H9 (cell line): ENCODE measurements at regions not wholly inside any gene's neighbourhood (a gene's known extent, or its start where the extent isn't known, plus 50 kb on each side); places are given as distances from the start of the nearest gene placed in this dataset.

ENCODE experiments used
- DNase-seq: peaks from one replicate; pipeline ENCODE4 v3.0.0-alpha.2; 2017
- H2AFZ ChIP-seq: one replicate; pipeline ENCODE4 v1.6.1; 2013; ENCODE audit warnings: mild to moderate bottlenecking, low read length, control low read depth, moderate library complexity
- H2AK5ac ChIP-seq: 2 replicates; pipeline ENCODE4 v1.6.1; 2013; ENCODE audit warnings: low read length, control low read depth, mixed read lengths; ENCODE audit not compliant: insufficient read length
- H2BK120ac ChIP-seq: one replicate; pipeline ENCODE4 v1.6.1; 2013; ENCODE audit warnings: low read depth, mild to moderate bottlenecking, low read length, control low read depth, inconsistent platforms; ENCODE audit not compliant: poor library complexity, severe bottlenecking
- H2BK12ac ChIP-seq: 2 replicates; pipeline ENCODE4 v1.6.1; 2013; ENCODE audit warnings: low read length, control low read depth, mixed read lengths, low read depth; ENCODE audit not compliant: insufficient read length
- H2BK15ac ChIP-seq: 2 replicates; pipeline ENCODE4 v1.6.1; 2013; ENCODE audit warnings: low read depth, low read length, control low read depth
- H2BK20ac ChIP-seq: one replicate; pipeline ENCODE4 v1.6.1; 2013; ENCODE audit warnings: low read depth, mild to moderate bottlenecking, low read length, control low read depth, inconsistent platforms; ENCODE audit not compliant: poor library complexity, severe bottlenecking
- H2BK5ac ChIP-seq: 2 replicates; pipeline ENCODE4 v1.6.1; 2013; ENCODE audit warnings: low read length, control low read depth, mixed read lengths; ENCODE audit not compliant: insufficient read length
- H3K14ac ChIP-seq: 2 replicates; pipeline ENCODE4 v1.6.1; 2013; ENCODE audit warnings: low read length, control low read depth; ENCODE audit not compliant: insufficient read depth
- H3K18ac ChIP-seq: 2 replicates; pipeline ENCODE4 v1.6.1; 2013; ENCODE audit warnings: low read depth, mild to moderate bottlenecking, mixed read lengths, low read length, control low read depth; ENCODE audit not compliant: insufficient read length
- H3K23ac ChIP-seq: 2 replicates; pipeline ENCODE4 v1.6.1; 2013; ENCODE audit warnings: low read length, control low read depth, mixed read lengths, low read depth; ENCODE audit not compliant: insufficient read length
- H3K23me2 ChIP-seq: 2 replicates; pipeline ENCODE4 v1.6.1; 2013; ENCODE audit warnings: low read depth, mild to moderate bottlenecking, mixed read lengths, low read length, control low read depth; ENCODE audit not compliant: insufficient read length, poor library complexity, severe bottlenecking
- H3K27ac ChIP-seq: 2 replicates; pipeline ENCODE4 v1.5.1; 2013; ENCODE audit warnings: low read length, control low read depth, mixed read lengths, low read depth; ENCODE audit not compliant: insufficient read length
- H3K27me3 ChIP-seq: 2 replicates; pipeline ENCODE4 v1.6.1; 2013; ENCODE audit warnings: low read length, control low read depth, inconsistent platforms; ENCODE audit not compliant: insufficient read depth
- H3K4ac ChIP-seq: 2 replicates; pipeline ENCODE4 v1.6.1; 2013; ENCODE audit warnings: low read depth, mild to moderate bottlenecking, control low read depth, inconsistent platforms, low read length, moderate library complexity
- H3K4me1 ChIP-seq: 2 replicates; pipeline ENCODE4 v1.6.1; 2013; ENCODE audit warnings: low read length, control low read depth, inconsistent platforms; ENCODE audit not compliant: insufficient read depth
- H3K4me2 ChIP-seq: 2 replicates; pipeline ENCODE4 v1.6.1; 2013; ENCODE audit warnings: low read length, control low read depth, mixed read lengths; ENCODE audit not compliant: insufficient read length, insufficient read depth
- H3K56ac ChIP-seq: 2 replicates; pipeline ENCODE4 v1.6.1; 2013; ENCODE audit warnings: low read depth, mild to moderate bottlenecking, mixed read lengths, low read length, control low read depth; ENCODE audit not compliant: insufficient read length
- H3K79me1 ChIP-seq: 2 replicates; pipeline ENCODE4 v1.6.1; 2013; ENCODE audit warnings: low read depth, mild to moderate bottlenecking, moderate library complexity, low read length, control low read depth, inconsistent platforms; ENCODE audit not compliant: insufficient read depth, poor library complexity, severe bottlenecking
- H3K79me2 ChIP-seq: 2 replicates; pipeline ENCODE4 v1.6.1; 2013; ENCODE audit warnings: low read length, control low read depth, inconsistent platforms; ENCODE audit not compliant: insufficient read depth
- H3K9ac ChIP-seq: 2 replicates; pipeline ENCODE4 v1.6.1; 2013; ENCODE audit warnings: low read length, control low read depth, mixed read lengths; ENCODE audit not compliant: insufficient read length; ENCODE audit errors: extremely low read depth
- H3K9me3 ChIP-seq: one replicate; pipeline ENCODE4 v1.6.1; 2013; ENCODE audit warnings: low read depth, low read length, inconsistent platforms; ENCODE audit not compliant: control insufficient read depth
- H3T11ph ChIP-seq: one replicate; pipeline ENCODE4 v1.6.1; 2013; ENCODE audit warnings: mild to moderate bottlenecking, low read length, control low read depth, inconsistent platforms
- H4K20me1 ChIP-seq: one replicate; pipeline ENCODE4 v1.6.1; 2013; ENCODE audit not compliant: control insufficient read depth, insufficient read length, insufficient read depth
- H4K5ac ChIP-seq: 2 replicates; pipeline ENCODE4 v1.6.1; 2013; ENCODE audit warnings: low read depth, mild to moderate bottlenecking, mixed read lengths, low read length, control low read depth; ENCODE audit not compliant: insufficient read length
- H4K8ac ChIP-seq: replicated peaks from 2 replicates; pipeline ENCODE4 v1.6.1; 2013; ENCODE audit warnings: low read length, control low read depth, mixed read lengths, low read depth; ENCODE audit not compliant: insufficient read length
- H4K91ac ChIP-seq: 2 replicates; pipeline ENCODE4 v1.6.1; 2013; ENCODE audit warnings: low read depth, mild to moderate bottlenecking, moderate library complexity, mixed read lengths, low read length, control low read depth; ENCODE audit not compliant: insufficient read length
- H3K27ac Mint-ChIP-seq, 3 experiments: 2 replicates in 2 of 3; 3 replicates in 1 of 3; pipeline ENCODE4 v1.8.0; 2020 to 2021; ENCODE audit warnings: mixed read lengths in 3 of 3, mild to moderate bottlenecking in 1 of 3, moderate library complexity in 1 of 3
- H3K27me3 Mint-ChIP-seq: 2 replicates; pipeline ENCODE4 v1.8.0; 2021; ENCODE audit warnings: low read depth, mild to moderate bottlenecking, moderate library complexity, mixed read lengths
- H3K36me3 Mint-ChIP-seq, 3 experiments: 2 replicates in 2 of 3; 3 replicates in 1 of 3; pipeline ENCODE4 v1.8.0; 2020 to 2021; ENCODE audit warnings: low read depth in 3 of 3, mixed read lengths in 3 of 3; ENCODE audit not compliant: insufficient read depth in 1 of 3
- H3K4me1 Mint-ChIP-seq, 2 experiments: 2 replicates each; pipeline ENCODE4 v1.8.0; 2020; ENCODE audit warnings: mixed read lengths in 2 of 2
- H3K4me3 Mint-ChIP-seq, 2 experiments: 2 replicates in 1 of 2; 3 replicates in 1 of 2; pipeline ENCODE4 v1.8.0; 2020 to 2021; ENCODE audit warnings: mild to moderate bottlenecking in 2 of 2, mixed read lengths in 2 of 2, moderate library complexity in 1 of 2
- H3K9me3 Mint-ChIP-seq, 2 experiments: 2 replicates in 1 of 2; 3 replicates in 1 of 2; pipeline ENCODE4 v1.8.0; 2020; ENCODE audit warnings: mild to moderate bottlenecking in 2 of 2, mixed read lengths in 2 of 2, moderate library complexity in 1 of 2
- WGBS: extraction: QIAGEN DNeasy Blood & Tissue Kit; methylation state at CpG from one replicate; pipeline ENCODE4 v1.1.7; 2013; ENCODE audit warnings: missing lambda C conversion rate, low lambda C conversion rate, mixed read lengths; ENCODE audit not compliant: insufficient read length; ENCODE audit errors: extremely low coverage; 5-methylcytosine and 5-hydroxymethylcytosine counted together
- TF ChIP-seq, protein P1 (sequence below): fragments of 200-600 bp; sonication (generic); conservative IDR thresholded peaks from 3 replicates; pipeline ENCODE4 v1.8.0; 2021; ENCODE audit warnings: antibody characterized with exemption, mild to moderate bottlenecking

DNA sequence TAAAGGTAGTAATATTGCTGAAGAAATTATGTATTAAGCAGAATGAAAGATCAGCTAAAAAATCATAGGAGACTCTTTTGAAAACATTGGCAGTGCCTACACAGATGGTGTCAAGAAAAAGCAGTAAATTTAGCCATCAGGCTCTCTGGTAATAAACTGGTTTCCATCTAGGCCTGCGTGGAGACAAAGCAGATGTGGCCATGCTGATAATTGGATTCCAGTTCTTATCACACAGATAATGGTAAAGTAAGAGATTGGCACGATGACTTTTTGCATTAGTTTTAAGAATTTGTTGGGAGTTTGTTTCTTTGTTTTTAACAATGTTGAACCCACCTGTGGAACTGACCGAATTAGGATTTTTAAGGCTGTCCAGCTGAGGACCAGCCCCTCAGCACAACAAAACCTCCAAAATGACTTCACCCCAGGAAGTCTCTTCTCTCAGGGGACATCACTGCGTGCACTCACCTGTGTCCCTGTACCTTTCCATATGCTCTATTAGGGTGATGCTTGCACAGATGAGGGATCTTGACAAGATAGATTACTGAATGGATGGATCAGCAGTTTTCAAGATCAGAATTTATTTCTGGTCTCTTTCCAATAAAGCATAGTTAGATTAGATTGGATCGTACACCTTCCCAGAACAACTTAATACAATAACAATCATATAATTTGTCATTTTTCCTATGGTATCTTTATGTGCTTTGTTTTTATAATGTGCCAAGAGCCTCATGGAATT lies 69.1 kb upstream of the DNAJC10 start:
- no peak for DNase-seq
- no peak overlapping the region for H3K18ac ChIP-seq
- H2BK5ac ChIP-seq = no peak overlapping the region
- no peak overlapping the region for H3K9ac ChIP-seq
- no peak overlapping the region for H2AK5ac ChIP-seq
- H3K9me3 ChIP-seq = no peaks in the 10 kb centered on the region
- H4K20me1 ChIP-seq = no peaks in the 10 kb centered on the region
- peaks cover 14 to 20% of the 10 kb centered on the region in 2 experiments for H3K4me1 Mint-ChIP-seq
- H3K79me1 ChIP-seq = no peaks in the 10 kb centered on the region
- H3T11ph ChIP-seq = no peak overlapping the region
- TF ChIP-seq, protein P1, sequence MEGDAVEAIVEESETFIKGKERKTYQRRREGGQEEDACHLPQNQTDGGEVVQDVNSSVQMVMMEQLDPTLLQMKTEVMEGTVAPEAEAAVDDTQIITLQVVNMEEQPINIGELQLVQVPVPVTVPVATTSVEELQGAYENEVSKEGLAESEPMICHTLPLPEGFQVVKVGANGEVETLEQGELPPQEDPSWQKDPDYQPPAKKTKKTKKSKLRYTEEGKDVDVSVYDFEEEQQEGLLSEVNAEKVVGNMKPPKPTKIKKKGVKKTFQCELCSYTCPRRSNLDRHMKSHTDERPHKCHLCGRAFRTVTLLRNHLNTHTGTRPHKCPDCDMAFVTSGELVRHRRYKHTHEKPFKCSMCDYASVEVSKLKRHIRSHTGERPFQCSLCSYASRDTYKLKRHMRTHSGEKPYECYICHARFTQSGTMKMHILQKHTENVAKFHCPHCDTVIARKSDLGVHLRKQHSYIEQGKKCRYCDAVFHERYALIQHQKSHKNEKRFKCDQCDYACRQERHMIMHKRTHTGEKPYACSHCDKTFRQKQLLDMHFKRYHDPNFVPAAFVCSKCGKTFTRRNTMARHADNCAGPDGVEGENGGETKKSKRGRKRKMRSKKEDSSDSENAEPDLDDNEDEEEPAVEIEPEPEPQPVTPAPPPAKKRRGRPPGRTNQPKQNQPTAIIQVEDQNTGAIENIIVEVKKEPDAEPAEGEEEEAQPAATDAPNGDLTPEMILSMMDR = no peak
- no peak overlapping the region for H2BK15ac ChIP-seq
- no peak overlapping the region for H3K4me2 ChIP-seq
- no peaks in the 10 kb centered on the region for H3K79me2 ChIP-seq
- H3K4me1 ChIP-seq = no peaks in the 10 kb centered on the region
- H3K4ac ChIP-seq = no peak overlapping the region
- H3K27ac ChIP-seq = no peak overlapping the region
- no peaks in the 10 kb centered on the region for H3K23me2 ChIP-seq
- no peak overlapping the region for H3K56ac ChIP-seq
- H4K91ac ChIP-seq = no peak overlapping the region
- H3K27me3 ChIP-seq = no peaks in the 10 kb centered on the region
- no peaks in the 10 kb centered on the region; a peak in 1 of 7 replicates for H3K36me3 Mint-ChIP-seq
- H3K4me3 Mint-ChIP-seq = no peak overlapping the region
- WGBS = no CpG with 5 or more reads among the region's 5 CpGs
- H3K14ac ChIP-seq = no peak overlapping the region
- no peak overlapping the region for H4K5ac ChIP-seq
- no peak overlapping the region for H2BK20ac ChIP-seq
- no peak overlapping the region for H2AFZ ChIP-seq
- no peak overlapping the region for H3K23ac ChIP-seq
- H2BK120ac ChIP-seq = no peak overlapping the region
- H2BK12ac ChIP-seq = no peak overlapping the region
- no peak overlapping the region; a peak in 1 of 7 replicates for H3K27ac Mint-ChIP-seq
- H3K9me3 Mint-ChIP-seq = no peaks in the 10 kb centered on the region
- no peaks in the 10 kb centered on the region for H3K27me3 Mint-ChIP-seq
- no peak overlapping the region for H4K8ac ChIP-seq
